Panc1 (cell line): ENCODE measurements at regions not wholly inside any gene's neighbourhood (a gene's known extent, or its start where the extent isn't known, plus 50 kb on each side); places are given as distances from the start of the nearest gene placed in this dataset.

ENCODE experiments used
- CTCF ChIP-seq: fragments of 450-650 bp; IDR thresholded peaks from 2 replicates; pipeline ENCODE4 v1.5.1; 2017; ENCODE audit warnings: mild to moderate bottlenecking
- POLR2AphosphoS5 ChIP-seq: IDR thresholded peaks from 2 replicates; pipeline ENCODE4 v1.6.1; 2012; ENCODE audit warnings: mild to moderate bottlenecking, low read depth, low read length, moderate library complexity
- SIN3A ChIP-seq: IDR thresholded peaks from 2 replicates; pipeline ENCODE4 v1.6.1; 2012; ENCODE audit warnings: low read depth, mild to moderate bottlenecking, low read length, moderate library complexity, borderline replicate concordance; ENCODE audit not compliant: insufficient read depth

- TF ChIP-seq CTCF (no peak), SIN3A (no peak), POLR2AphosphoS5 (no peak)
Observed at GRCh38 chr15:25062551-25063430, 108.0 kb downstream of the SNRPN start.
